Mucosa of rectum (tissue), 2 donors: ENCODE measurements at regions not wholly inside any gene's neighbourhood (a gene's known extent, or its start where the extent isn't known, plus 50 kb on each side); places are given as distances from the start of the nearest gene placed in this dataset.

ENCODE experiments used
- H3K27ac ChIP-seq, 2 donors: one replicate each; pipeline ENCODE4 v1.7.0; 2013; ENCODE audit warnings: inconsistent platforms in 2 of 2, low read depth in 2 of 2, low read length in 2 of 2
- H3K27me3 ChIP-seq, 2 donors: one replicate each; pipeline ENCODE4 v1.7.0; 2013; ENCODE audit warnings: low read length in 2 of 2; ENCODE audit not compliant: control insufficient read depth in 2 of 2, insufficient read depth in 2 of 2
- H3K36me3 ChIP-seq, 2 donors: one replicate each; pipeline ENCODE4 v1.7.0; 2013; ENCODE audit warnings: low read length in 2 of 2; ENCODE audit not compliant: control insufficient read depth in 2 of 2, insufficient read depth in 2 of 2
- H3K4me1 ChIP-seq, 2 donors: one replicate each; pipeline ENCODE4 v1.7.0; 2013; ENCODE audit warnings: low read length in 2 of 2, mild to moderate bottlenecking in 1 of 2; ENCODE audit not compliant: control insufficient read depth in 2 of 2, insufficient read depth in 2 of 2
- H3K4me3 ChIP-seq, 2 donors: one replicate each; pipeline ENCODE4 v1.7.0; 2013; ENCODE audit warnings: low read length in 2 of 2
- H3K9ac ChIP-seq, 2 donors: one replicate each; pipeline ENCODE4 v1.7.0; 2013; ENCODE audit warnings: low read length in 2 of 2, low read depth in 1 of 2, mild to moderate bottlenecking in 1 of 2
- H3K9me3 ChIP-seq, 2 donors: one replicate each; pipeline ENCODE4 v1.7.0; 2013; ENCODE audit warnings: low read length in 2 of 2; ENCODE audit not compliant: control insufficient read depth in 2 of 2
- donor health status: healthy.
- donor health status: Normal muscosa, but diverticular disease.

DNA sequence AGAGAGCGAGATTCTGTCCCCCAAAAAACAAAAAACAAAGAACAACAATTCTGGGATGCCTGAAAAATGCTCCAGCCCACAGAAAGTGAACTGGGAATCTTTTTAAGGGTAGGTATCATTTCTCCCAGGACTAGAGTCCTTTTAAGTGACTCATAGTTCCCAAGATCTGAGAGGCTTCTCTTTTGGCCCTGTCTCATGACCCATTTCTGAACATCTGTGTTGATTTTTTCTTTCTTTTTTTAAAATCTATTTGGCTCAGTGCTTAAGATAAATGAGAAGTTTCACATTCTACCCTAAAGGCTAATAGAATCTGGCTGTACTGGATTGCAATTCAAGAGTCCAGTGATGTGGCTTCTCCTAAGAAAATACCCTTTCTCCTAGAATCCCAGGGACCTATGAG lies 217.6 kb upstream of the FOXQ1 start:
- Histone ChIP-seq H3K36me3 (no peaks in the 10 kb centered on the region), H3K4me1 (peaks cover 0 to 4% of the 10 kb centered on the region in 2 donors), H3K9ac (no peak overlapping the region), H3K9me3 (no peaks in the 10 kb centered on the region), H3K27me3 (no peaks in the 10 kb centered on the region), H3K27ac (no peak overlapping the region), H3K4me3 (no peak overlapping the region)

DNA sequence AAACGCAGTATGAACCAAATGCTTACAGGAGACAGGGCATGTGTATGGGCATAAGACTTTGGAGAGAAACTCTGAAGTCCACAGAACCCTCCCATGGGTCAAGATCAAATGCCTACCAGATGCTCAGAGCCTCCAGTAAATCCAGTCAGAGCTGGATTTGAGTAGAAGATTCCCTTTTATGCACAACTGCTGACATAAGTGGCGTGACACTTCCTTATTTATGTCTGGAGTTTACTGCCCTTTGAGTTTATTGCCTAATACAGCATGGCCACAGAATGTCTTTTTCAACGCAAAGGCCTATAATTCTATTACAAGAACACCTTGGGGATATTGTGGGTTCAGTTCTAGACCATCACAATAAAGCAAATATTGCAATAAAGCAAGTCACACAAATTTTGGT lies 220.0 kb upstream of the FOXQ1 start:
- Histone ChIP-seq H3K4me1 (peaks cover 0 to 4% of the 10 kb centered on the region in 2 donors), H3K9me3 (no peaks in the 10 kb centered on the region), H3K4me3 (no peak overlapping the region), H3K27me3 (no peaks in the 10 kb centered on the region), H3K27ac (no peak overlapping the region), H3K9ac (no peak overlapping the region), H3K36me3 (no peaks in the 10 kb centered on the region)

DNA sequence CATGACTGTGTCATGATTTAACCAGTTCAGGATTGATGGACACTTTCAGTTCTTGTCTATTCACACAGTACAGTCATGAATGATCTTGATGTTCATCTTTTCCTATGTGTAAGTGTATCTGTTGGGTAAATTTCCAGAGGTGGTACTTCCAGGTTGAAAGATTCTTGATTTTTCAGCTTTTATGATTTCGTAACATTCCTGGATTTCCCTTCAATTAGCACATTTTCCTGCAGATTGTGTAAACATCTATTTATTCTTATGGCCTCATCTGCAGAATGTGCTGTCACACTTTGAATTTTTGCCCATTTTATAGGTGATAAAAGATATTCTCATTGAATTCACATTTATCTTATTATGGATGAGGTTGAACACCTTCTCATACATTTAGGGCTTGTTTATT lies 222.0 kb upstream of the FOXQ1 start:
- H3K27me3 ChIP-seq = no peaks in the 10 kb centered on the region
- peaks cover 0 to 4% of the 10 kb centered on the region in 2 donors for H3K4me1 ChIP-seq
- no peak overlapping the region for H3K4me3 ChIP-seq
- H3K9me3 ChIP-seq = no peaks in the 10 kb centered on the region
- H3K9ac ChIP-seq = no peak overlapping the region
- H3K36me3 ChIP-seq = no peaks in the 10 kb centered on the region
- H3K27ac ChIP-seq = no peak overlapping the region

DNA sequence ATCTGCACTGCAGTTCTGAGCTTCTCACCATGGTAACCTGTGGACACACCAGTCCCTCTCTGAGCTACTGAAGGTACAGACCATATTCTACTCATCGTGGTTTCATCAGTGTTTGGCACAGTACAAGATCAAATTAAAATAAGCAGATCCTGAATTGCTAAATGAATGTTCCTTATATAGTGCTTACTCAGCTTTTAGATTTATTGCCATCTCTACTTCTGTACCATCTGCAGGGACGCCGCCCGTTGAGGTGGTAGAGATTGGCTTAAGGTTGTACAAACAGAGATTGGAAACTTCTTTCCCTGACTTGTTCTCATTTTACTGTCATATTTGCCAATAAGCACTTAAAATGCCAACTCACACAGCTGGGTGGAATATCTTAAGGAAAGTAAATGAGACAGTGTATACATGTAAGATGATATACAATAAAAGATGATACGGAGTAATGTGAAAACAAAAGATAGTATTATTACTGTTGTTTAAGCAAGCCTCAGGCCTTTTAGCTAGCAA lies 223.4 kb upstream of the FOXQ1 start:
- Histone ChIP-seq H3K36me3 (no peaks in the 10 kb centered on the region), H3K9ac (no peak overlapping the region), H3K9me3 (no peaks in the 10 kb centered on the region), H3K27ac (no peak overlapping the region), H3K27me3 (no peaks in the 10 kb centered on the region), H3K4me3 (no peak overlapping the region), H3K4me1 (peaks cover 0 to 4% of the 10 kb centered on the region in 2 donors)

DNA sequence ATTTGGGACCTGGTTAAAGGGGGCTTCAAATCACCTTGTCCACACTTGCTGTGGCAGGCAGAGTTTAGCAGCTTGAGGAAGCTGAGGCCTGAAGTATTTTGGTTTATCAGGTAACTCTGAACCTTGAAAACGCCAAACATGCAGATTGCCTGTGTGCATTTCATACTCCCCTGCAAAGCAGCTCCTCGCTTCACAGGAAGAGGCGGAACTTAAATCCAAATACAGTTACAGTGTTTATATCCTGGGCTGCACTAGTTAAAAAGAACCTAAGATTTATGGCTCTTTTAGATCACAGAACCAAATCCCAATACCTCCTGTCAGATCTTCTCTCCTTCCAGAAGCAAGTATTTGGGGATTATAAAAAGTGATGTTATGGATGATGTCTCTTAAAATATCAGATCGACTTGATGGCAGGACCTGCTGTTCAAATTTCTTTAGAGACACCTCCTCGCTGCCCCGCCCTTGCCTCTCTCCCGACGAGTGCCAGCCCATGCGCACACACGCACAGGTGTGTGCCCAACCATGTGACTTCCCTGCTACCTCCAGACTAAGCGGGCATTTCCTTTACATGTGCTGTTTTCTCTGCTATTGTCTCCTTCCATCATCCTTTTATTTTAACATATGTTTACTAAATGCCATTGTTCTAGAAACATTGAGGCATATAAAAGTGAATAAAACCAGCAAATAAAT lies 224.6 kb upstream of the FOXQ1 start:
- no peaks in the 10 kb centered on the region for H3K9me3 ChIP-seq
- no peaks in the 10 kb centered on the region for H3K27me3 ChIP-seq
- H3K4me3 ChIP-seq = no peak overlapping the region
- no peak overlapping the region for H3K27ac ChIP-seq
- no peak overlapping the region for H3K9ac ChIP-seq
- H3K4me1 ChIP-seq = peaks cover 0 to 4% of the 10 kb centered on the region in 2 donors
- no peaks in the 10 kb centered on the region for H3K36me3 ChIP-seq

DNA sequence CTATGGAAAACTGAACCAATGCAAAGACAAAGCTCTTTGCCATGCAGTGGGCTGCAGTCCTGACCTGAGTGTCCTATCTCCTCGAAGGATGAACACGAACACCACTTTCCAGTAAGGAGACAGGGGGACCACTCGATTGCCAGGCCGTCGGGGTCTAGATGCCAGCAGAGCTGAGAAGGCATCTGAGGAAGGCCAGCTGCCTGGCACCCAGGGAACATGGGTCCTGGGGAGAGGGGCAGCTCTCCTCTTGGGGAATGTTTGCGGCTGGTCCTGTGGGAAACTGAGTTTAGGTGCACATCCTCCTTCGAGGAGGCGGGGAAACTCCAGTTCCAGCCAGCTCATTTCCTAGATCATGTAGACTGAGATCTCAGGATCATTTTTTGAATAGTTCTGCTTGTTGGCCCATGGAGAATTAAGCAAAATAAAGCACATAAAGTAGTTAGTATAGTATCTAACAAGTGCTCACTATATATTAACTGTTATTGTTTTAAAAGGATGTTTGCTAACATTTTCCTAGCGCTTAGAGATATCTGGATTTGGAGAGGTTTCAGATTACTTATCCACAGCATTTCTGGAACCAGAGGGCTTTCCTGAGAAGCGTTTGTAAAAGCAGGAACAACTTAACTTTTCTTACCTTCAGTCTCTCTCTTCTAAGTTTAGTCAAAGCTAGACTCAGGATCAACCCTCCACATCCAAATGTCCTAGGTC lies 225.3 kb upstream of the FOXQ1 start:
- no peaks in the 10 kb centered on the region for H3K36me3 ChIP-seq
- peaks cover 0 to 2% of the 10 kb centered on the region in 2 donors for H3K4me1 ChIP-seq
- H3K27me3 ChIP-seq = no peaks in the 10 kb centered on the region
- H3K4me3 ChIP-seq = no peak overlapping the region
- no peaks in the 10 kb centered on the region for H3K9me3 ChIP-seq
- H3K27ac ChIP-seq = no peak overlapping the region
- no peak overlapping the region for H3K9ac ChIP-seq

DNA sequence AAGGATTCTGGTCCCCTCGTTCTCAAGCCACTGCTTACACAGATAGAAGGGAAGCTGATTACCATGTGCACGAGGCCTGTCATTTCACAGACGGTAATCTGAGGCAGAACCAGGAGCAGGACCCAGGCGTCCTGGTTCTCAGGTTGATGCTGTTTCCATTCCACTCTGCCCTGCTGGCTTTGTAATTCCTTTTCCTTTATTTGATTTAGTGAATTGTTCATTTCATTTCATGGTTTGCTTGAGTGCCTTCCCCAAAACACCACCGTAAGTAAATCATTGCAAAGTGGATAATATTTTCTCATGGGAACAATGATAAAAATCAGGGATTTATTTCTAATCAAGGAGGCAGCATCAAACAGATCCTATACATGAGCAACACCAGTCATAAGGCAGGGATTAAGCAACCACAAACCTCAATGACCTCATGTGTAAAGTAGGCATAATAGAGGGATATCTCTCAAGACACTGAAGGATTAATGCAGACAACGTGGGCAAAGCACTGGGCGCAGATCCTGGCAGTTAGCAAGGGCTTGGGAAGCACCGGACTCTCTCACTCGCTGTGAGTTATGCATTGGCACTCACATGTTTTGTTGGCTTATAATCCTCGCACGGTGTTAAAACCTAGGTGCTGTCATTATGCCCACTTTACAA lies 229.5 kb upstream of the FOXQ1 start:
- Histone ChIP-seq H3K9me3 (no peaks in the 10 kb centered on the region), H3K9ac (no peak overlapping the region), H3K36me3 (no peaks in the 10 kb centered on the region), H3K4me1 (no peaks in the 10 kb centered on the region), H3K27me3 (no peaks in the 10 kb centered on the region), H3K4me3 (no peak overlapping the region), H3K27ac (no peak overlapping the region)

DNA sequence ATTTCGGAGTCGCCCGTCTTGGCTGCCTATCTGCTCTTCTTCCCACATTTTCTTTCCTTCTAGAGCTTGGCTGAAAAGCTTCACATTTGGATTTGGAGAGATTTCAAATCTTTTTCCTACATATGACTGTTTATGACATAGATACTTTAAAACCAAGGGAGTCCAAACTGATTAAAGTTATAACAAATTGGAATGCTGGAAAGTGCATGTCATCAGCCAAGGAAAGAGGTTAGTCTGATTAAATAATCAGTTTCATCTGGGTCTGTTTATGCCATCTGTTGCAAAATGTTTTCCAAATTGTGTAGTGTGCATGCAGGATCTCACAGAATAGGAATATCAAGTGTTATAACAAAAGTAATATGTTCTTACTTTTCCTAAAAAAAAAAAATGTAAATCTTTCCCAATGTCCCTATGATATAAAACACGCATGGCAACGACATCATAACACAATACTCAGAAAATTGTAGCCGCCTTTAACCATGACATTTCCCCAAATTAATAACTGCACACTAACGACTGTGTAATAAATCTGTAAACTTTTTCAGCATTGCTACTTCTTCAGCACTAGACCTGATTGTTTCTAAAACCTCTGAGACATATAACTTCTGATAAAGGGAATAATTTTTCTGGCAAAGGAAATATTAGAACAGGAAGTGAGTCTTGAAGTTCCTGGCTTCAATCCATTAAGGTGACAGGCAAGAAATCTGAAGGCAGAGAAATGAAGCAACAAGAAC lies 230.2 kb upstream of the FOXQ1 start:
- Histone ChIP-seq H3K4me3 (no peak overlapping the region), H3K9ac (no peak overlapping the region), H3K27ac (no peak overlapping the region)

DNA sequence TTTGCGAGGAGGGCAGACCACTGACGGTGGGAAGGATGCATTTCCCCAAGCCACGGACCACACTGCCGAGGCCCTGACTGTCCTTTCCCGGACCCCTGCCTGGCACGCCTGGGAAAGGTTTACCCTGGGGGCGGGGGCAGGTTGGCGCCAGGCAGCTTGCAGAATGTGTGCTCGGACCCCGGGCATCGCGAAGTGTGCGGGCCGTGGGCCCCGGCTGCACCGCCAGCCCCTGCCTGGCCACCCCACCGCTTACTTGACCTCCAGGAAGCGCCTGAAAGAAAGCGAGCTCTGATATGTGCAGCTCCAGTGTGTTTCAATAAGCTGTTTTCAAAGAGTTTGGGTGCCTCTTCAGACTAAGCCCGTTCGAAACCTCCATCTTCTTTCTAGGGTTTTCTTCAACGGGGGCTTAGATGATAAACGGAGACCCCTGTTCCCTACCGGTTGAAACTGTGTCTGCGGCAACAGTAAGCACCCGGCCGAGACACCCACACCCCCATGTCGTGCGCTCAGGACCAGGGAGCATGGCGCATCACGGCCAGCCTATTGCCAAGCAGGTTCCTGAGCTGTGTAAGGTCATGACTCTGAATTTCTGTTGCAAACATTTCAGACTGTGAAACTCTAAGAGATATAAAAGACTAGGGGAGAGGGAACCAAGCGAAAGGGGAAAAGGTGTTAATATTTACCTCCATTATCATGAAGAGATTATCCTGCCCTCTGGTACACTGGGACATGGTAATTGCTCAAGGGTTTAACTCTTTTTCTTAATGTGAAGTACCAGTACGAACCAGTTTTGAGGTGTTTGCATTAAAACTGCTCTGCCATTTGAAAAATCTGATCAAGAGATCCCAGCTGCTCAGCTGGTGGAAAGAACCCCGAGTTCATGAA lies 231.2 kb upstream of the FOXQ1 start:
- H3K27ac ChIP-seq = no peak overlapping the region
- H3K9ac ChIP-seq = no peak overlapping the region
- no peaks in the 10 kb centered on the region for H3K27me3 ChIP-seq
- H3K4me1 ChIP-seq = peaks cover 0 to 2% of the 10 kb centered on the region in 2 donors
- H3K4me3 ChIP-seq = no peak overlapping the region
- H3K9me3 ChIP-seq = no peaks in the 10 kb centered on the region
- no peaks in the 10 kb centered on the region for H3K36me3 ChIP-seq

More for the DNA sequence above, 230.2 kb upstream of the FOXQ1 start:
- Histone ChIP-seq H3K9me3 (no peaks in the 10 kb centered on the region), H3K27me3 (no peaks in the 10 kb centered on the region), H3K4me1 (no peaks in the 10 kb centered on the region), H3K36me3 (no peaks in the 10 kb centered on the region)
